Glutamatergic neuron (in vitro differentiated cells): ENCODE measurements at regions not wholly inside any gene's neighbourhood (a gene's known extent, or its start where the extent isn't known, plus 50 kb on each side); places are given as distances from the start of the nearest gene placed in this dataset.

Source experiments
- DNase-seq: peaks from one replicate; pipeline ENCODE4 v3.0.0; 2022
- H3K27ac Mint-ChIP-seq: one replicate; pipeline ENCODE4 v1.8.0; 2020; ENCODE audit warnings: mild to moderate bottlenecking, mixed read lengths, inconsistent platforms; ENCODE audit not compliant: unreplicated experiment
- H3K27me3 Mint-ChIP-seq: one replicate; pipeline ENCODE4 v1.8.0; 2020; ENCODE audit warnings: mild to moderate bottlenecking, moderate library complexity, mixed read lengths, inconsistent platforms; ENCODE audit not compliant: unreplicated experiment
- H3K36me3 Mint-ChIP-seq: one replicate; pipeline ENCODE4 v1.8.0; 2020; ENCODE audit warnings: mild to moderate bottlenecking, mixed read lengths, inconsistent platforms; ENCODE audit not compliant: unreplicated experiment
- H3K4me1 Mint-ChIP-seq: one replicate; pipeline ENCODE4 v1.8.0; 2020; ENCODE audit warnings: mild to moderate bottlenecking, low read depth, mixed read lengths, inconsistent platforms; ENCODE audit not compliant: unreplicated experiment
- H3K4me3 Mint-ChIP-seq: one replicate; pipeline ENCODE4 v1.8.0; 2020; ENCODE audit warnings: mild to moderate bottlenecking, mixed read lengths, inconsistent platforms; ENCODE audit not compliant: unreplicated experiment
- H3K9me3 Mint-ChIP-seq: one replicate; pipeline ENCODE4 v1.8.0; 2020; ENCODE audit warnings: mild to moderate bottlenecking, moderate library complexity, mixed read lengths, inconsistent platforms; ENCODE audit not compliant: unreplicated experiment
- CTCF ChIP-seq: fragments of 200-600 bp; sonication (generic); IDR thresholded peaks from one replicate; pipeline ENCODE4 v1.5.0; 2021; ENCODE audit not compliant: partially characterized antibody, unreplicated experiment

GRCh38 chr20:63090682-63091571 is 84.2 kb upstream of the BHLHE23 start:
- Mint-ChIP-seq H3K27ac (no peak overlapping the region), H3K9me3 (peaks cover 9% of the 10 kb centered on the region), H3K4me3 (no peak overlapping the region), H3K27me3 (peaks cover 6% of the 10 kb centered on the region), H3K36me3 (peaks cover 3% of the 10 kb centered on the region), H3K4me1 (peaks cover 17% of the 10 kb centered on the region)
- DNase-seq = peak; percentile 26
- TF ChIP-seq CTCF = no peak

DNA sequence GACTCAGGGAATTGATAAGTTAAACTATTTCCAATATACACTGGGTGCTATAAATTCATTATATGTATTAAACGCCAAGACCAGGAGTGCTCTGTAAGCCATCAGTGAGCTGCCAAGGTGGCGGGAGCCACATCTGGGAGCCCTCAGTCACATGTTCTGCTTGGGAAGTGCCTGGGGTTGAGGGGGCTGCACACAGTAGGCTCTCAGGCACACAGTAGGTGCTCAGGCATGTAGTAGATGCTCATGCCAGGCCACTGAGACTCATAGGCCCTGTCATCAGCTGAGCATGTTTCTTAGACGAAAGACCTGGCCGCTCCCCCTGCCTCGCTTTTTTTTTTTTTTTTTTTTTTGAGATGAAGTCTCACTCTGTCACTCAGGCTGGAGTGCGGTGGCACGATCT is 83.3 kb upstream of the BHLHE23 start:
- H3K36me3 Mint-ChIP-seq = no peaks in the 10 kb centered on the region
- TF ChIP-seq CTCF = no peak
- H3K4me1 Mint-ChIP-seq = peaks cover 17% of the 10 kb centered on the region
- H3K9me3 Mint-ChIP-seq = peaks cover 12% of the 10 kb centered on the region
- H3K27ac Mint-ChIP-seq = no peak overlapping the region
- peak; percentile 4 for DNase-seq
- no peak overlapping the region for H3K4me3 Mint-ChIP-seq
- peaks cover 7% of the 10 kb centered on the region for H3K27me3 Mint-ChIP-seq

GRCh38 chr20:63089051-63089907 is 82.5 kb upstream of the BHLHE23 start:
- peak; percentile 10 for DNase-seq
- TF ChIP-seq CTCF = no peak
- H3K27me3 Mint-ChIP-seq = peaks cover 7% of the 10 kb centered on the region
- no peak overlapping the region for H3K4me3 Mint-ChIP-seq
- H3K36me3 Mint-ChIP-seq = no peaks in the 10 kb centered on the region
- no peak overlapping the region for H3K27ac Mint-ChIP-seq
- H3K4me1 Mint-ChIP-seq = peaks cover 10% of the 10 kb centered on the region
- H3K9me3 Mint-ChIP-seq = peaks cover 12% of the 10 kb centered on the region

DNA sequence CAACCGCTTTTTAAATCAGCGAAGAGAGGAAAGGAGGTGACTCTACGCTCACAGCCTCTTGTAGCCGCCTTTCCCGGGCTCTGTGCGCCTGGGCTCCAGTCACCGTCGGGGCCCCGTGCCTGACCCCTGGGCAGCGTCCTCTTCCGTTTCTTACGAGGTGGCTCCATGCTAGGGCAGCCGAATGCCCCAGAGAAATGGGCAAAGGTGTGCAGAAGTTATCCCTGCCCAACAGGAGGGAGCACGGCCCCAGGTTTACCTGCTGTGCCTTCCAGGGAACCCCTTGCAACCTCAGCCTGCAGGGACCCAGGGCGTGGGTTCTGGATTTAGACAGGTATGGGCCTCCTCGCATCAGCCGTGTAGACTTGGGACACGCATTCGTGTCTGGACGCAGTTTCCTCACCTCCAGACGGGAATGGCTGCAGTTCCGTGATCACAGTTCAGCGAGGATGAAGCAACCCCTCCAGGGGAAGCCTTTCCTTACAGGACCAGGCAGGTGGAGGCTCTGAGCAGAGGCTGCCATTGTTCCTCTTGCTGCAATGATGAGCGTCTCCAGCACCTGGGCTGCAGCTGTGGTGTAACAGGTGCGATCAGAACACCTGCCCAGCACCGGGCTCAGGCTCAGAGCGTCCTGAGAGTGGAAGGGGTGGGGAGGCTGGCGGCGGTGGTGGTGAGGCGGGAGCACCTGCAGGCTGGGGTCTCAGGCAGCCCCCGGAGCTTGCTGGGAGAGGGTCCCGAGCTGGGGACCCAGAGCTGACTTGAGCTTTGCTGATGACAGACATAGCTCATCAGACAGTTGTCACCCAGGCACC is 81.3 kb upstream of the BHLHE23 start:
- DNase-seq = peak; percentile 8
- Mint-ChIP-seq H3K9me3 (peaks cover 12% of the 10 kb centered on the region), H3K27me3 (peaks cover 7% of the 10 kb centered on the region), H3K27ac (no peak overlapping the region), H3K4me1 (peaks cover 10% of the 10 kb centered on the region), H3K36me3 (no peaks in the 10 kb centered on the region), H3K4me3 (no peak overlapping the region)
- TF ChIP-seq CTCF = no peak
